Mesenchymal stem cell (in vitro differentiated cells and primary cell): ENCODE measurements at regions not wholly inside any gene's neighbourhood (a gene's known extent, or its start where the extent isn't known, plus 50 kb on each side); places are given as distances from the start of the nearest gene placed in this dataset.

Experiments
- DNase-seq: peaks from one replicate; pipeline ENCODE4 v3.0.0-alpha.2; 2013
- H2AFZ ChIP-seq: one replicate; pipeline ENCODE4 v1.6.1; 2013; ENCODE audit warnings: low read depth, mild to moderate bottlenecking, control low read depth, inconsistent platforms, low read length, moderate library complexity
- H2AK5ac ChIP-seq: 2 replicates; pipeline ENCODE4 v1.6.1; 2013; ENCODE audit warnings: low read length, moderate library complexity, mild to moderate bottlenecking, inconsistent platforms; ENCODE audit not compliant: severe bottlenecking
- H2BK120ac ChIP-seq: one replicate; pipeline ENCODE4 v1.6.1; 2013; ENCODE audit warnings: low read depth, mild to moderate bottlenecking, inconsistent platforms, low read length, moderate library complexity
- H2BK12ac ChIP-seq, 2 experiments: one replicate each; pipeline ENCODE4 v1.6.1; 2013; ENCODE audit warnings: inconsistent platforms in 2 of 2, low read length in 2 of 2, mild to moderate bottlenecking in 2 of 2, moderate library complexity in 2 of 2, control low read depth in 1 of 2
- H2BK15ac ChIP-seq: one replicate; pipeline ENCODE4 v1.6.1; 2013; ENCODE audit warnings: mild to moderate bottlenecking, low read depth, inconsistent platforms; ENCODE audit not compliant: poor library complexity, severe bottlenecking
- H2BK5ac ChIP-seq: 2 replicates; pipeline ENCODE4 v1.6.1; 2013; ENCODE audit warnings: low read depth, mild to moderate bottlenecking, low read length, control low read depth, inconsistent platforms; ENCODE audit not compliant: poor library complexity, severe bottlenecking
- H3K14ac ChIP-seq, 2 experiments: one replicate each; pipeline ENCODE4 v1.6.1; 2013; ENCODE audit warnings: inconsistent platforms in 2 of 2, low read length in 2 of 2, control low read depth in 1 of 2, mild to moderate bottlenecking in 1 of 2, moderate library complexity in 1 of 2
- H3K18ac ChIP-seq, 2 experiments: one replicate each; pipeline ENCODE4 v1.6.1; 2013; ENCODE audit warnings: inconsistent platforms in 2 of 2, low read length in 2 of 2, control low read depth in 1 of 2, low read depth in 1 of 2, mild to moderate bottlenecking in 1 of 2
- H3K23ac ChIP-seq, 2 experiments: one replicate each; pipeline ENCODE4 v1.6.1; 2013; ENCODE audit warnings: inconsistent platforms in 2 of 2, low read length in 2 of 2, mild to moderate bottlenecking in 2 of 2, moderate library complexity in 2 of 2, control low read depth in 1 of 2
- H3K27ac ChIP-seq: 2 replicates; pipeline ENCODE4 v1.5.1; 2013; ENCODE audit warnings: mild to moderate bottlenecking, moderate library complexity, low read length, control low read depth, inconsistent platforms; ENCODE audit not compliant: poor library complexity, severe bottlenecking
- H3K27me3 ChIP-seq, 2 experiments: 2 replicates each; pipeline versions ENCODE4 v1.6.1 to v1.7.0; 2013; ENCODE audit warnings: low read length in 2 of 2, mild to moderate bottlenecking in 2 of 2, moderate library complexity in 2 of 2, control low read depth in 1 of 2, inconsistent platforms in 1 of 2; ENCODE audit not compliant: control insufficient read depth in 1 of 2, insufficient read depth in 1 of 2
- H3K36me3 ChIP-seq, 2 experiments: 2 replicates each; pipeline versions ENCODE4 v1.6.1 to v1.7.0; 2013; ENCODE audit warnings: low read length in 2 of 2, control low read depth in 1 of 2, inconsistent platforms in 1 of 2, low read depth in 1 of 2, mild to moderate bottlenecking in 1 of 2; ENCODE audit not compliant: insufficient read depth in 2 of 2, control insufficient read depth in 1 of 2
- H3K4ac ChIP-seq, 2 experiments: one replicate each; pipeline ENCODE4 v1.6.1; 2013; ENCODE audit warnings: inconsistent platforms in 2 of 2, low read length in 2 of 2, mild to moderate bottlenecking in 2 of 2, moderate library complexity in 2 of 2, control low read depth in 1 of 2, low read depth in 1 of 2
- H3K4me1 ChIP-seq: 2 replicates; pipeline ENCODE4 v1.6.1; 2013; ENCODE audit warnings: low read depth, low read length, control low read depth; ENCODE audit not compliant: control insufficient read depth, insufficient read depth
- H3K4me2 ChIP-seq: 2 replicates; pipeline ENCODE4 v1.6.1; 2013; ENCODE audit warnings: low read length, mild to moderate bottlenecking, inconsistent platforms; ENCODE audit not compliant: poor library complexity, severe bottlenecking
- H3K4me3 ChIP-seq, 2 experiments: 2 replicates each; pipeline versions ENCODE4 v1.5.1 to v1.7.0; 2013; ENCODE audit warnings: low read length in 2 of 2, mild to moderate bottlenecking in 2 of 2, control low read depth in 1 of 2, low read depth in 1 of 2; ENCODE audit not compliant: insufficient read depth in 1 of 2
- H3K79me1 ChIP-seq: replicated peaks from 2 replicates; pipeline ENCODE4 v1.6.1; 2013; ENCODE audit warnings: mild to moderate bottlenecking, control low read depth, low read length, inconsistent platforms; ENCODE audit not compliant: poor library complexity, severe bottlenecking
- H3K9ac ChIP-seq: 2 replicates; pipeline ENCODE4 v1.7.0; 2013; ENCODE audit warnings: mild to moderate bottlenecking, low read length, moderate library complexity
- H3K9me3 ChIP-seq: 2 replicates; pipeline ENCODE4 v1.7.0; 2013; ENCODE audit warnings: mild to moderate bottlenecking, low read length; ENCODE audit not compliant: control insufficient read depth
- H4K8ac ChIP-seq: one replicate; pipeline ENCODE4 v1.6.1; 2013; ENCODE audit warnings: inconsistent platforms, mild to moderate bottlenecking, low read length, moderate library complexity
- H4K91ac ChIP-seq: one replicate; pipeline ENCODE4 v1.6.1; 2013; ENCODE audit warnings: mild to moderate bottlenecking, low read length, inconsistent platforms
- WGBS: methylation state at CpG from one replicate; pipeline ENCODE4 v1.1.7; 2013; ENCODE audit warnings: mixed read lengths; 5-methylcytosine and 5-hydroxymethylcytosine counted together

- DNase-seq, result no peak
- Histone ChIP-seq H2BK12ac (no peak overlapping the region), H3K9ac (no peak overlapping the region), H3K79me1 (no peaks in the 10 kb centered on the region), H2AFZ (no peak overlapping the region), H4K8ac (no peak overlapping the region), H2AK5ac (no peak overlapping the region), H2BK120ac (no peak overlapping the region), H4K91ac (no peak overlapping the region), H3K18ac (no peak overlapping the region), H3K9me3 (peaks cover 13% of the 10 kb centered on the region), H3K27me3 (no peaks in the 10 kb centered on the region), H3K4ac (no peak overlapping the region), H3K4me1 (no peaks in the 10 kb centered on the region), H3K4me3 (no peak overlapping the region), H3K36me3 (no peaks in the 10 kb centered on the region), H2BK15ac (no peak overlapping the region), H2BK5ac (no peak overlapping the region), H3K14ac (no peak overlapping the region), H3K23ac (no peak overlapping the region), H3K4me2 (no peak overlapping the region), H3K27ac (no peak overlapping the region)
These were observed 911.0 kb downstream of the PCDH17 start for GRCh38 chr13:58542530-58542929.

DNA sequence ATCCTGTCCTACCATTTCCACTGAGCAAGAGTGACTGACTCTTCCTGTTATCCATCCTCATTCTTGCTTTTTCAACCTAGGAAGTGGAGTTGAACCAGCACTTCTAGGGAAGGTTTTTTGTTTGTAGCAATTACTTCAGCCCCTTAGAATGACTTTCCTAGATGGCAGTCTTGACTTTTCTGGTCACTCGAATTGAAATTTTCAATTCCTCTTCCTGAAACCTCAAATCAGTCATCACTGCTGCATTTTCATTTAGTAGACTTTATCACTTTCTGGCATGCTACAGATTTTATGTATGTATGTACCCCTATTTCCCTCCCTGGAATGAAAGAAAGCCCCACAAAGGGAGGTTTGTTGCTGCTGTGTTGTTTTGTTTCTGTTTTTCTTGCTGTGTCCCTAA lies 915.9 kb downstream of the PCDH17 start:
- no peak overlapping the region for H3K4ac ChIP-seq
- H2AFZ ChIP-seq, result no peak overlapping the region
- H3K27ac ChIP-seq, result no peak overlapping the region
- no peaks in the 10 kb centered on the region for H3K79me1 ChIP-seq
- no peak for DNase-seq
- no peak overlapping the region for H4K91ac ChIP-seq
- no CpG with 5 or more reads among the region's 1 CpG for WGBS
- no peaks in the 10 kb centered on the region for H3K36me3 ChIP-seq
- H2BK120ac ChIP-seq, result no peak overlapping the region
- peaks cover 6% of the 10 kb centered on the region for H3K9me3 ChIP-seq
- no peak overlapping the region for H4K8ac ChIP-seq
- H3K23ac ChIP-seq, result no peak overlapping the region
- H2BK5ac ChIP-seq, result no peak overlapping the region
- no peaks in the 10 kb centered on the region for H3K27me3 ChIP-seq
- no peak overlapping the region for H2BK12ac ChIP-seq
- H3K4me3 ChIP-seq, result no peak overlapping the region
- H2AK5ac ChIP-seq, result no peak overlapping the region
- no peaks in the 10 kb centered on the region for H3K4me1 ChIP-seq
- H3K14ac ChIP-seq, result no peak overlapping the region
- no peak overlapping the region for H2BK15ac ChIP-seq
- no peak overlapping the region for H3K18ac ChIP-seq
- H3K4me2 ChIP-seq, result no peak overlapping the region
- no peak overlapping the region for H3K9ac ChIP-seq

- Histone ChIP-seq H3K27ac (no peak overlapping the region), H2BK120ac (no peak overlapping the region), H3K79me1 (no peaks in the 10 kb centered on the region), H3K18ac (no peak overlapping the region), H2BK12ac (no peak overlapping the region), H3K27me3 (no peaks in the 10 kb centered on the region), H3K36me3 (no peaks in the 10 kb centered on the region), H4K91ac (no peak overlapping the region), H2BK5ac (no peak overlapping the region), H2BK15ac (no peak overlapping the region), H3K14ac (no peak overlapping the region), H3K4ac (no peak overlapping the region), H4K8ac (no peak overlapping the region), H3K4me1 (no peaks in the 10 kb centered on the region), H3K9me3 (peaks cover 3% of the 10 kb centered on the region), H3K23ac (no peak overlapping the region), H2AFZ (no peak overlapping the region), H2AK5ac (no peak overlapping the region), H3K9ac (no peak overlapping the region), H3K4me2 (no peak overlapping the region), H3K4me3 (no peak overlapping the region)
- no peak for DNase-seq
- 98% methylated on average over 3 of the region's 3 CpGs for WGBS
These were observed 934.6 kb downstream of the PCDH17 start for GRCh38 chr13:58566176-58566575.

DNA sequence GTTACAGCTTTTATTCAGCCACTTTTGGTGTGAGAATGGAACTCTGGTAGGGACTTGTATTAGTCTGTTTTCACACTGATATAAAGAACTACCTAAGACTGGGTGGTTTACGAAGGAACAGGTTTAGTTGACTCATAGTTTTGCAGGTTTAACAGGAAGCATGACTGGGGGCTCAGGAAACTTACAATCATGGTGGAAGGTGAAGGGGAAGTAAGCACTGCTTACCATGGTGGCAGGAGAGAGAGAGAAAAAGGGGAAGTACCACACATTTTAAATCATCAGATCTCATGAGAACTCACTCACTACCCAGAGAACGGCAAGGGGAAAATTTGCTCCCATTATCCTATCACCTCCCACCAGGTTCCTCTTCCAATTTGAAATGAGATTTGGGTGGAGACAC lies 942.2 kb downstream of the PCDH17 start:
- Histone ChIP-seq H3K27ac (no peak overlapping the region), H3K36me3 (no peaks in the 10 kb centered on the region), H2AK5ac (no peak overlapping the region), H3K4me2 (no peak overlapping the region), H3K4ac (no peak overlapping the region), H3K18ac (no peak overlapping the region), H2BK120ac (no peak overlapping the region), H3K9me3 (peaks cover 9% of the 10 kb centered on the region), H2BK12ac (no peak overlapping the region), H2BK5ac (no peak overlapping the region), H2AFZ (no peak overlapping the region), H3K4me1 (no peaks in the 10 kb centered on the region), H3K23ac (no peak overlapping the region), H3K4me3 (no peak overlapping the region), H4K91ac (no peak overlapping the region), H2BK15ac (no peak overlapping the region), H3K14ac (no peak overlapping the region), H3K9ac (no peak overlapping the region), H3K27me3 (no peaks in the 10 kb centered on the region), H4K8ac (no peak overlapping the region), H3K79me1 (no peaks in the 10 kb centered on the region)
- 90% methylated on average over 2 of the region's 2 CpGs for WGBS
- no peak for DNase-seq
